Tibial nerve (tissue), 4 donors: ENCODE measurements at regions not wholly inside any gene's neighbourhood (a gene's known extent, or its start where the extent isn't known, plus 50 kb on each side); places are given as distances from the start of the nearest gene placed in this dataset.
"Not testable (repeated sequence)": the region's sequence is repeated elsewhere in the genome, so short reads cannot be mapped to it uniquely, and the experiment has no call there.

Experiments used
- EP300 ChIP-seq, 2 donors: sonication (generic); formaldehyde crosslinking; IDR thresholded peaks; one replicate each; pipeline ENCODE4 v1.6.1; 2017; ENCODE audit warnings: antibody characterized with exemption in 2 of 2, mild to moderate bottlenecking in 1 of 2
- POLR2A ChIP-seq, 2 donors: fragments of 450-650 bp; IDR thresholded peaks; one replicate each; pipeline ENCODE4 v1.6.1; 2017; ENCODE audit warnings: antibody characterized with exemption in 2 of 2, mild to moderate bottlenecking in 2 of 2, moderate library complexity in 2 of 2
- TF ChIP-seq, protein P1 (sequence below), 5 experiments: fragments of 200-600 bp in 3 of 5; fragments of 450-650 bp in 2 of 5; sonication (generic) in 3 of 5; IDR thresholded peaks; one replicate each; pipeline ENCODE4 v1.5.1; 2016 to 2019; ENCODE audit warnings: antibody characterized with exemption in 5 of 5, mild to moderate bottlenecking in 3 of 5, moderate library complexity in 2 of 5

- TF ChIP-seq, protein P1, sequence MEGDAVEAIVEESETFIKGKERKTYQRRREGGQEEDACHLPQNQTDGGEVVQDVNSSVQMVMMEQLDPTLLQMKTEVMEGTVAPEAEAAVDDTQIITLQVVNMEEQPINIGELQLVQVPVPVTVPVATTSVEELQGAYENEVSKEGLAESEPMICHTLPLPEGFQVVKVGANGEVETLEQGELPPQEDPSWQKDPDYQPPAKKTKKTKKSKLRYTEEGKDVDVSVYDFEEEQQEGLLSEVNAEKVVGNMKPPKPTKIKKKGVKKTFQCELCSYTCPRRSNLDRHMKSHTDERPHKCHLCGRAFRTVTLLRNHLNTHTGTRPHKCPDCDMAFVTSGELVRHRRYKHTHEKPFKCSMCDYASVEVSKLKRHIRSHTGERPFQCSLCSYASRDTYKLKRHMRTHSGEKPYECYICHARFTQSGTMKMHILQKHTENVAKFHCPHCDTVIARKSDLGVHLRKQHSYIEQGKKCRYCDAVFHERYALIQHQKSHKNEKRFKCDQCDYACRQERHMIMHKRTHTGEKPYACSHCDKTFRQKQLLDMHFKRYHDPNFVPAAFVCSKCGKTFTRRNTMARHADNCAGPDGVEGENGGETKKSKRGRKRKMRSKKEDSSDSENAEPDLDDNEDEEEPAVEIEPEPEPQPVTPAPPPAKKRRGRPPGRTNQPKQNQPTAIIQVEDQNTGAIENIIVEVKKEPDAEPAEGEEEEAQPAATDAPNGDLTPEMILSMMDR (IDR thresholded peaks at IDR 0.05): not testable (repeated sequence)
- not testable (repeated sequence) for TF ChIP-seq POLR2A, EP300 (IDR thresholded peaks at IDR 0.05)
These were observed 72.8 kb upstream of the IKBKE start for GRCh38 chr1:206397501-206397900.
